ENCODE measurements at regions not wholly inside any gene's neighbourhood (a gene's known extent, or its start where the extent isn't known, plus 50 kb on each side); places are given as distances from the start of the nearest gene placed in this dataset.

DNA sequence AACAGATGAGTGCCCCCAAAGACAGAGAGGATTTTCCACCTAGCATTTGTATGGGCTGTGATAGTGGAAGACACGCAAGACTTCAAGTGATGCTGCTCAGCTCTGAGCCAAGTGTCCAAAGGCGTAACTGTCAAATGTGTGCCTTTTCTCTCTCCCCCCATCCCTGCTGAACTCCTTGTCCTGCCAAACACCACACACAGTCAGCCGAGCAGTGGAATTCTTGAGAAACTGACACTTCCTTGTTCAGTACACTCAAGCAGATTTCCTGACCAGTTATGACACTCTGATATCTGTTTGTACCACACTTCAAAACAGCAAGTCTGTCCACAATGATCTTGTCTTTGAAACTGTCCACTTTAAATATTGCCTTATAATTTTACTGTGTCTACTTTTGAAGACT is 166.4 kb downstream of the PIK3R1 start:
- in situ Hi-C loops (cut with MboI; ENCODE audit: low sequenced_read_pairs, unreplicated experiment): no loop called here
- DNase-seq (ENCODE audit: low spot score): no peak
- TF ChIP-seq, protein P1, sequence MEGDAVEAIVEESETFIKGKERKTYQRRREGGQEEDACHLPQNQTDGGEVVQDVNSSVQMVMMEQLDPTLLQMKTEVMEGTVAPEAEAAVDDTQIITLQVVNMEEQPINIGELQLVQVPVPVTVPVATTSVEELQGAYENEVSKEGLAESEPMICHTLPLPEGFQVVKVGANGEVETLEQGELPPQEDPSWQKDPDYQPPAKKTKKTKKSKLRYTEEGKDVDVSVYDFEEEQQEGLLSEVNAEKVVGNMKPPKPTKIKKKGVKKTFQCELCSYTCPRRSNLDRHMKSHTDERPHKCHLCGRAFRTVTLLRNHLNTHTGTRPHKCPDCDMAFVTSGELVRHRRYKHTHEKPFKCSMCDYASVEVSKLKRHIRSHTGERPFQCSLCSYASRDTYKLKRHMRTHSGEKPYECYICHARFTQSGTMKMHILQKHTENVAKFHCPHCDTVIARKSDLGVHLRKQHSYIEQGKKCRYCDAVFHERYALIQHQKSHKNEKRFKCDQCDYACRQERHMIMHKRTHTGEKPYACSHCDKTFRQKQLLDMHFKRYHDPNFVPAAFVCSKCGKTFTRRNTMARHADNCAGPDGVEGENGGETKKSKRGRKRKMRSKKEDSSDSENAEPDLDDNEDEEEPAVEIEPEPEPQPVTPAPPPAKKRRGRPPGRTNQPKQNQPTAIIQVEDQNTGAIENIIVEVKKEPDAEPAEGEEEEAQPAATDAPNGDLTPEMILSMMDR (IDR thresholded peaks at IDR 0.05; ENCODE audit: borderline replicate concordance, control extremely low read depth, extremely low read depth, insufficient read depth, missing control alignments): no peak

DNA sequence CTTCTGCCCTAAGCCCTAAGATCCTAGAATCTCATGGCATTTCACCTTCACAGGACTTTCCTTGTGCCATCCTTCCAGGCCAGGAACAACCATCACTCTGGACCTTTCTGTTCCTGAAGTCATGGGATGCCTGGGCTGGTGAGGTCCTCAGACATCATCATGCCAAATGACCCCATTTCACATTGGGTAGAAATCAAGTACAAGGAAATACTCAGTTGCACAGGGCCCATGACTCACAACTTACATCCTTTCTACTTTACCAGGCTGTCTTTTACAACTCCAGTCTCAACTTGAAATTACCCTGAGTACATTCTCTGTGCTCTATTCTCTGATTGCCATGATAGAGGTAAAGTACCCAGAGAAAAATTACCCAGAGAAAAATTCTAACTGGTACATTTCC is 167.1 kb downstream of the PIK3R1 start:
- TF ChIP-seq, protein P1 (IDR thresholded peaks at IDR 0.05; ENCODE audit: borderline replicate concordance, control extremely low read depth, extremely low read depth, insufficient read depth, missing control alignments): no peak
- no peak for DNase-seq (ENCODE audit: low spot score)
- in situ Hi-C loops (cut with MboI; ENCODE audit: low sequenced_read_pairs, unreplicated experiment): no loop called here

DNA sequence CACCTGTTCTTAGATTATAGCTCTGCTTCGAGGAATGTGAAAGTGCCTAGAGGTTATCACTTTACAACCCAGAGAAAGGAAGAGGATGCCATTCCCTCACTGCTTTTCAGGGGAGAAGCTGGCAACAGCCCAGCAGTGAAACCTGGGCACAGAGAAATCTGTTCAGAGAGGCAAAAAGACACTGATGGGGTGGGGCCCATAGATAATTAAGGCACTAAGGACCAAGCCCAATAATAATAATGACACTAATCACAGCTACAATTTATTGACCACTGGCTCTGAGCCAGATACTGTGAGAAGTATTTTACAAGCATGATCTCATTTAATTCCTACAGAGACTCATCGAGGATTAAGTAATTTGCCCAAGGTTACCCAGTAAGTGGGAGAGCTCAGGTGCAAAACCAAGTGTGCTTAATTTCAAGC is 168.3 kb downstream of the PIK3R1 start:
- TF ChIP-seq, protein P1 (IDR thresholded peaks at IDR 0.05; ENCODE audit: borderline replicate concordance, control extremely low read depth, extremely low read depth, insufficient read depth, missing control alignments): no peak
- in situ Hi-C loops (cut with MboI; ENCODE audit: low sequenced_read_pairs, unreplicated experiment): no loop called here
- no peak for DNase-seq (ENCODE audit: low spot score)

DNA sequence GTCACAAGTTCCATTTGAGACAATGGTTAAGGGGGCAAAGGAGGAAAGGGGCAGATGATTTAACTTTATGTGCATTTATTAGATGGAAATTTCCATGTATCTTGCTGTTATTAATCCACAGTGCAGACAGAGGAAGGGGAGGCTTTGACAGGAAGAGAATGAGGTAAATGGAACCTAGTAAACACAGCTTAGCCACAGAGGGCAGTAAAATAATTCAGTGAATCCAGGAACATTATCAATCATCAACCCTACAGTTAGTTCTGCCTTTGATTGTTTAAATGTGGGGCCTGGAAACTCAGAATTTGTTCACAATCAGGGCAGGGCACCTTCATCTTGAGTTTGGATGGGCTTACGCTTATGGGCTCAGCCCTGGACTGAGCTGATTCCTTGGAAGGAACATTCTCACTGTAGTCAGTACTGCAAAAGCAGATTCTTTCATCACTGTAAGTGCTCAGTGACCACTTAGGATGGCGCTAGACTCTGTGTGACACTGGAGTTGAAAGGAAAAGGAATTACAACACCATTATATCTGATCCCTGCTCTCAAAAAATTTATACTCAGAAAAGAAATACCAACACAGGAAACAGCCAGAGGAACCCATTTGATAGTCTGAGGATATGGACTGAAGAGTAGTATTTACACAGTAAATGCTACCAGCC is 169.5 kb downstream of the PIK3R1 start:
- TF ChIP-seq, protein P1 (IDR thresholded peaks at IDR 0.05; ENCODE audit: borderline replicate concordance, control extremely low read depth, extremely low read depth, insufficient read depth, missing control alignments): no peak
- in situ Hi-C loops (cut with MboI; ENCODE audit: low sequenced_read_pairs, unreplicated experiment): no loop called here

DNA sequence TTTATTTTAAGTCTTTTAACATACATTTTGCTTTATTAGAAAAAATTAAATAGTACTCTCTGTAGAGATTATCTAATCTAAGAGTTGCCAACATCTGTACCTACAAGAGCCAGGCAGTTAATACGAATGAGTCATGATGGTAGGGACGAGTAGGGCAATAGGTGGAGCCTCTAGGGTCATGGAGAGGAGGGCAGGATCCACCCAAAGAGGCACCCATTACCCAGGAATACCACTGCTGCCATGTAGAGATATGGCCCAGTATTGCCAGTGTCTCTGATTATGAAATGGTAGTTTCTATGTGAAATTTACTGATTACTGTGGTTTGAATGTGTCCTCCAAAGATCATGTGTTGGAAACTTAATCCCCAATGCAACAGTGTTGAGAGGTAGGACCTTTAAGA is 170.4 kb downstream of the PIK3R1 start:
- in situ Hi-C loops (cut with MboI; ENCODE audit: low sequenced_read_pairs, unreplicated experiment): no loop called here
- TF ChIP-seq, protein P1 (IDR thresholded peaks at IDR 0.05; ENCODE audit: borderline replicate concordance, control extremely low read depth, extremely low read depth, insufficient read depth, missing control alignments): no peak
- no peak for DNase-seq (ENCODE audit: low spot score)

More for the DNA sequence above, 169.5 kb downstream of the PIK3R1 start:
- no peak for DNase-seq (ENCODE audit: low spot score)

DNA sequence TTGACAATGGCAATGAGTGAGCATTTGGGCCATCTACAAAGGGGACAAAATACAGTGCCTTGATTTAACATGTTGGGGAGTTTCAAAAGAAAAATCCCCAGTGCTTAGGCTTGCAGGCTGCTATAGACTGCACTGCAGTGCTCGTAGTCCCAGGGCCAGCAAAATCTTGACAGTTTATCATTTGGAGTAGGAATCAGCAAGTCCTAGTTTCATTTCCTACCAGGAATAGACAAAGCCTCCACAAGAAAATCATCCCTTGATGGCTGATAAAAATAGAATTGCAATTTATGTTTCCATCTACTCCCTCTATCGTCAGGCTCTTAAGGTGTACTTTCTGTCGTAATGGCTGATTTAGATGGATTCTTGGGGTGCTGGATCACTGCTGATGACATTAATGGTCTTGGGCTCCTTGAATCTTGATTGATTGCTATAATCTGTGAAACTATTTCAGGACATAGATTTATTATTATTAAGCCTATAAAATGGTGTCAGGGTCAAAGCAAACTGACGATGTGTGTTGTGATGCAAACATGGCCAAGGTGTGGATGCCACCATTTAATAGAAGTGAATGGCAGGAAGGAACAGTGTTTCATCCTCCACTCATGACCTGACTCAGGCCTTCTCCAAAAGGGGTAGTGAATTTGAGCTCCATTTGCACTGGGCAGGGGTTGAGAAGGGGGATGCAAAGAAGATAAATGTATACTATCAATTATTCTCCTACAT is 171.7 kb downstream of the PIK3R1 start:
- in situ Hi-C loops (cut with MboI; ENCODE audit: low sequenced_read_pairs, unreplicated experiment): no loop called here
- DNase-seq (ENCODE audit: low spot score): no peak
- TF ChIP-seq, protein P1 (IDR thresholded peaks at IDR 0.05; ENCODE audit: borderline replicate concordance, control extremely low read depth, extremely low read depth, insufficient read depth, missing control alignments): no peak

All from GM13976 (cell line).